GM19239 (cell line): ENCODE measurements at regions not wholly inside any gene's neighbourhood (a gene's known extent, or its start where the extent isn't known, plus 50 kb on each side); places are given as distances from the start of the nearest gene placed in this dataset.

Source experiments
- DNase-seq: peaks from one replicate; pipeline ENCODE4 v3.0.0; 2011; ENCODE audit warnings: low spot score; ENCODE audit not compliant: insufficient read length
- FAIRE-seq: peaks from 2 replicates; lab custom pipeline; 2011; peaks lifted over from hg19 to GRCh38; lab: Jason Lieb, UNC

DNA sequence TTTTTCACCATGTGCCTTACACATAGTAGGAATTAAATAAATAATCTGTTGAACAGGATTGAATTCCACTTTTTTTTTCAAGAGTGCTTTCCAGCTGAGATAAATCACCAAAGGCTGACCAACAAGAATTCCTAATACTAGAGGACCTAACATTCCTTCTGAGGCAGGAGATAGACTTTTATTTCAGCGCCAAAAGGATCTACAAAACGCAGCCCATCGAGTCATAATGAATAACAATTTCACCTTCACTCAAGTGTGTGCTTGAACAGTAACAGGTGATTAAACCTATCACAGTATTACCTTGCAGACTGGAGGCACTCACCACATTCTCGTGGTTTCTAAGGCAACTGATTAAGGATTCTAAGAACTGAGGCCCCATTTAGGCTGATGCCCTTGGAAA is 224.3 kb upstream of the ATP2B1 start:
- no peak for DNase-seq

DNA sequence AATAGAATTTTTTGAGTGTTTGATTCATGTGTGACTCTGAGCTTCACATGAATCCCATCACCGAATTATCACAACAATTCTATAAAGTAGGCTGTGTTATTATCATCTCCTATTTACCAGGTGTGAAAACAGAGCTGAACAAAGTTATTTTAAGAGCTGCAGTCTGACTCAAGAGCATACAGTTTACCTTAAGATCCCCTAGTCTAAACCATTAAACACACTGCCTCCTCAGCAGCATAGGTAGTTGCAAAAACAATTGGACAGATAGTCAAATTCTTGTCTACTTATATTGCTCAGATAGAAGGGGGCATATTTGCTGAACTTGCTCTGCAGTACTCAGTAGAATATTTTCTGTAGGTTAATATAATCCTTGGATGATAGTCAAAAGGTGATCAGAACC is 219.8 kb upstream of the ATP2B1 start:
- no peak for DNase-seq
- peak; percentile 88 for FAIRE-seq

More for the DNA sequence above, 224.3 kb upstream of the ATP2B1 start:
- FAIRE-seq: peak; percentile 73

DNA sequence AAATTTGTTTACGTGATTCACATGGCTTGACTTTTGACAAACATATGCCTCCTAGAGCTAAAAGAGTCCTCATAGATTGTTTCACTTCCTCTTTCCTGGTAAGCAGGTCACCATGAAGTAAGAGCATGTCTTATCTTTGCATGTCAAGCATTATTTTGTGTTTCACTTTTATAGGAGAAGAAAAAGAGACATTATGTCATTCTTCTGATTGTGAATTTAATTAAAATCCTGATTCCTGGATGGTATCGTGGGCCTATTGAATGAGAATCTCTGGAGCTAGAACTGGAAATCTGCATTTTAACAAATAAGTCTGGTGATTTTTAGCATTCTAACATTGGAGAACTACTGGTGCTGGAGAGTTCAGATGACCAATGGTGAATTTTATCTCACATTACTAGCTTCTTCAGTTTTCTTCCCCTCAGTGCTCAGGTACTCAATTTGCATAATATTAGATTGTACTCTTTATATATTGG is 218.6 kb upstream of the ATP2B1 start:
- peak; percentile 54 for DNase-seq

DNA sequence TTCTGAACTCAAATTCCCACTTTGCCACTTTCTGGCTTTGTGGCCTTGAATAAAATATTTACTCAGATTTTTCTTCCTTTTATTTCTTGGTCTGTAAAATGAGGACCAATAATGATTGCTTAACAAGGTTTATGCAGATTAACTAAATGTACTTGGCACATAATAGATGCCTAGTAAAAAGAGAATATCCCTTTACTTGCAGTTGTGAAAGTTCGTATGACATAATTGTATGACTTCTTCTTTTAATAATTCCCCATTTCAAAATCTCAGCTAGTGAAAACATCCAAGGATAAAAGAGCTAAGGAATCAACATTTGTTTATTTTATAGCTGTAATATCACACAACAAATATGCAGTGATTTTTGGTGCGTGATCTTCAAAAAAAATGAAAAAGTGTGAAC is 215.6 kb upstream of the ATP2B1 start:
- FAIRE-seq: no peak
- DNase-seq: no peak

More for the DNA sequence above, 218.6 kb upstream of the ATP2B1 start:
- peak; percentile 97 for FAIRE-seq

DNA sequence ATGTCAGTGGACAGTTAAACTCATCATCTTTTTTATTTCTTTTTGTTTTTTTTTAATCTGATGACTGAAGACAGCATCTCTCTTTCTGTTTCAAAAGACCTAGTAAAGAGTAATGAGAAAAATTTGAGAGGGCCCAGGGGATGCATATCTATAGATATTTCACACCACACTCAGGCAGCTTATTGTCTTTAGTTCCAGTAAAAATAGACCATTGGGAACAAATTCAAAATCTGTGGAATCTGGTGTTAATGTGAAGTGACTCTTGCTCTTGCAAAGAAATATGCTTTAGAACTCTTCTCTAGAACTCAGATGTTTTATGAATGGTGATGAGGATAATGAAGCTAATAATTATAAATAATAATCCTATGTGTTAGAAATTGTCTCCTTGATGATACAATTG is 214.5 kb upstream of the ATP2B1 start:
- no peak for DNase-seq
- no peak for FAIRE-seq

DNA sequence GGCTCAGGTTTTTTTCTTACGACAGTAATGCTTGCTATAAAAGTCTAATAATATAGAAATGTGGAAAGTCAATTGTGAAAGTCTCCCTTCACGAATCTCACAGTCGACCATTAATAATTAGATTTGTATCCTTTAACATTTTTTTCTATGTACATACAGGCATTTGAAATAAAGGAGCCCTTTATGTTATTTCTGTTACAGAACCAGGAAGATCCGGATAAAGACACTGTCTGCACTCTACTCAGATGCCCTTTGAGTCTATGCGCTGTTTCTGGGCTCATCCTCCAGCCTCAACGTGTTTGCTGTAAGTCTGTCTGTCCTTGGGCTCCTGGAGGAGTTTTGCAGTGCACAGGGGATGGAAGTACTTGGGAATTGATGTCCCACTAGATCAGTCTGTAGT is 212.2 kb upstream of the ATP2B1 start:
- no peak for FAIRE-seq
- DNase-seq: no peak

DNA sequence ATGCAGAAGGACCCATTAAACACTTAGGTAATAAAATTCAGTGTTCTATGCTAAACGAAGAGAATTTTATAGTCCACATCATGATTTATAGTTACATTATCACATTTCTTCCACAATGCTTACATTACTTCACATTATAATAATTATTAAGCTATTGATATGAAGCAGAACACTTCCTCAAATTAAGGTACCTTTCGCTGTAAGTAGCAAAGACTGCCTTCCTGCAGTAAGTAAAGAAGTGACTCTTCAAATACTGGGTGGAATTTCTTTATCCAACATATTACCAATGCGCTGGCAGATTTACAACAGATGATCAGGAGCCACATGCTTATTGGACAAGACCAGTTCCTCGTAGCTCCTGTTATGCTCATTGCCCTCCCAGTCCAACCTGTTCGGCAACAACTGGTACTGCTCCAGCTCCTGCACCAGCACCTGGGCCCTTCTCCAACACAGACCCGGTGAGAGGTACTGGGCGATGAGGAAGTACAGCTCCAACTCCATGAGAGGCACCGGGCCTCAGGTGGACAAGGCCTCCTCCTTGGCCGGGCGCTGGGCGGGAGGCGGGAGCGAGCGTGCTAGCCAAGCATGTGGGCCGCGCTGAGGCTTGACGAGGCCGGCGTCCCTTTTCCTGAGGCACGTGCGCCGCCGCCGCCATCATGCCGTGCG is 210.7 kb upstream of the ATP2B1 start:
- DNase-seq (no peak), FAIRE-seq (no peak)

DNA sequence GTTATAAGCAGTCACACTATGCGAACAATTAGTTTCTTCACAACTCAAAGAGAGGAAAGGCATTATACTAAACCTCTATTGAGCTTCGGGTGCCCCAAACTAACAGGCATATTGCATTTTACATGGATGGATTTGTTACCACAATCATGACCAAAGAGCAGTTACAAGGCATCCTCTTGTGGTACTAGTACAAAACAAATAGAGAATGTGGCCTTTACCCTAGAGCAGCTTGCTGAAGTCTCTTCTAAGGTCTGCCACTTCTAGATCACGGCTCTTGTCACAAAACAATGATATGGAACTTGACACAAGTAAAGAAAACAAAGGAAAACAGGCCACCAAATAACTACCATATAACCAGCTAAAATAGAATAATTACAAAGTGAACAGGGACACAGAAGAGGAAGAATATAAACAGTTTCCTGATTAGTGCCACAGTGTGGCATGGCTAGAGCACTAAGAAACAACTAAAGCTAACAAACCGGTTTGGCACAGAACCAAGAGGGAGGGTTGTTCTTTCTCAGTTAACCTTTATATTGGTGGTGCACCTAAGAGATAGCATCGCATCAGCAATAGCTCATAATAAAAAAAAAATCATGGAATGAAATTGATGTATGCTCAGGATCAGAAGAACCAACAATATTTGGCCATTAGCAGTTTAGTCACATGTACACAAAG is 209.7 kb upstream of the ATP2B1 start:
- no peak for DNase-seq
- FAIRE-seq: no peak

DNA sequence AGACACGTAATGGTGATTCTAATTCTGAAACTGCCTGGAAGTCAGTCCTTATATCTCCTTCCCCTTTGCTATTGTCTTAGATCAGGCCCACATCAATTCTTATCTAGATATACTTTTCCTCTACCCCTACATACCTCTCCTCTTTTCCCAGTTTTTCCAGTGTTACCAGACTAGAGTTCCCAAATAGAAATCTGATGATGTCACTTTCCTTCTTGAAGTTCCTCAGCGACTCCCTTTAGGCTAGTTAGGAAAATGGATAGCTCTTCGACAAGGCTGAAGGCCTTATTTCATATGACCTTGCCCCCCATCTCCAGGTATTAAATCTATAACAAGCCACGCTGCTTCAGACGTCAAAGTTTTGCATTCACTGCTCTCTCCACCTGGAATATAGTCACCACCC is 201.1 kb upstream of the ATP2B1 start:
- FAIRE-seq (no peak), DNase-seq (no peak)

DNA sequence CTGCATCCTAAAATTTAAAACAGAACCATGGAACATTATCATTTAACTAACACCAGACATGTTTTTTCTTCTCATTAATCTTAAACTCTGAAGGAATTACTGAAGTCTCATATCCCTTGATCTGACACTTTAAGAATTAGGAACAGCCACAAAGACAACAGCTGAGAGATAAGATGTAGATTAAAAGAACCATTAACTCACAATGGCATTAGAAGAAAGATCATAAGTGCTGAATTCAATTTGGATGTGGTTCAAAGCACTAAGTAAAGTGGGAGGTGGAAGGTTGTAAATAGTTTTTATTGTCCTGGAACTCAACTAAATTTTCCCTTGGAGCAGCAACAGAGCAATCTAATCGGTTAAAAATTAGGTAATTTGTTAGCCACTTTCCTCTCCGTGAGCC is 199.0 kb upstream of the ATP2B1 start:
- FAIRE-seq (no peak), DNase-seq (no peak)

DNA sequence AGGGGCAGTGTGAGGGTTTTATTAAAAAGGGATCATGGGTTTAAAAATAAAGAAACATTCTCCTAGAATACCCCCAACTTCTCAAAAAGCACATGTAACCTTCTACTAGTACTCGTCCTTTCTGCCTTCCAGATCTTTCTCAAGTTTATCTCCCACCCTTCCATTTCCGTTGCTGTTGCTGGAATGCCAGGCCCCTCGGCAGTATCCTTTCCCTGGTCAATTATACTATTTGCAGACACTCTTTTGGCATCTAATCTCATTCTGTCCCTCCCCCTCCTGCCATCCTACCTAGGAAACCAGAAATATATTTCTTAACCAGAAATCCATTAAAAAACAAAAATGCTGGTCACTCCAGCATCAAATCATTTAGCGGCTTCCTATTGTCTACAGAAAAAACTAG is 198.2 kb upstream of the ATP2B1 start:
- FAIRE-seq: no peak
- no peak for DNase-seq

DNA sequence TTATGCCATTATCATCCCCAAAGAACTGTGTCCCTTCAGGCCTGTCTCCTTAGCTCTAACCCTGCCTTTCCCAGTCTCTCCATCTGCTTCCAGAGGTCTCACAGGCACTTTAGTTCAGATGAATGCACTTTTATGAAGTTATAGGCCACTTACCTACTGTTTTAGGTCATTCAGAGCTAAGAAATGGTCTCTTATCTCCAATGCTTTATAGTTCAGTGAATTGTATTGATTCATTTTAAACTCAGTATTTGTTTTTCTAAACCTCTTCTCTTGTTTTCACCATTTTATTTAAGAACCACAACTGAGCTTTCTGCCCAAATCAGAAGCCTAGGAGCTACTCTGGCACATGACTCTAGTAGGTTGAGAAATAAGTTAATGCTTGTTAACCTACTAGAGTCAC is 197.5 kb upstream of the ATP2B1 start:
- no peak for FAIRE-seq
- DNase-seq: no peak

DNA sequence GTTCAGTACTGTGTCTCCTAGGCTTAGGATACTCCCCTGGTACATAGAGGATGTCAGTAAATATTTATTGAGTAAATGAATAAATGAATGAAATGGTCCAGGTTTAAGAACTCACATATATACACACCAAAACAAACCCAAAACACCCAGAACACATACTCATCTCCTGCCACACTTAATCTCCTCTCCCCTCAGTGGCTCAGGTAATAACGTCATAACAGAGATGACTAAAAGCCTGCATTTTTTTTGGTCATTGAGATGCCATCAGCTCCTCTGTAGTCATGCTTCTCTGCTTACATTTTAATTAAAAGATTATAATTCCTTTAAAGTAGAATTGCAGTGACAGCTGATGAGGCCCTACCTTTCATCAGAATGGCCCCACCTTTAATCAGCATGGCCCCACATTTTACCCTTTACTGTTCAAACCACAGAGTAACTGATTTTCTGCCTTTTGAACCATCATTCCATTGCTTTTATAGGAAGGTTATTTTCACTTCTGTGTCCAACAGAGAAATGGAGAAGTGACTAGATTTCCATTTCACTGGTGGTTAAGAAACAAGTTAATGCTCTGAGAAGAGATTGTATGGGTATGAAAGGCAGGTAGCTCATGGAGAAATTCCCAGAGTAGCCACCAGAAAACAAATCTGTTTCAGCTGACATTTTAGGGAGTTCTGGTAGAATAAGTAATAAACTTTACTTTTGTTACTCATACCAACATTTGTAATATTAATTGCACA is 193.4 kb upstream of the ATP2B1 start:
- DNase-seq (no peak), FAIRE-seq (no peak)

DNA sequence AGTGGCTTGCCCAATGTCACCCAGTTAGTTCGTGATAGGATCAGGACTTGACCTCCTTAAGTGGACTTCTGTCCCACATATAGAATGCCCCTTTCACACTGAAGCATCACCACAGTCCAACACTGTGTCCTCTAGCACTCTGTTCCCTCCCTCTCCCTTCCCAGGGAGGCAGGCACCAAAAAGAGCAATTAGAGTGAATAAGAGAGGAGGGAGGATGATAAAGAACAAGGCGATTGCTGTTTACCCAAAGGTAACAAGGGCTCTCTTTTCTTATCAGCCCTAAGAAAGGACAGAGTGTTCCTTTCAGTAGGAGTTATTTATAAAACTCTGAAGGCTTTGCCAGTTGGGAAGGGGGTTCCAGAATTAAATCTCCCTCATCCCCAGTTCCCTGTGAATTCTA is 192.7 kb upstream of the ATP2B1 start:
- FAIRE-seq (no peak), DNase-seq (no peak)

DNA sequence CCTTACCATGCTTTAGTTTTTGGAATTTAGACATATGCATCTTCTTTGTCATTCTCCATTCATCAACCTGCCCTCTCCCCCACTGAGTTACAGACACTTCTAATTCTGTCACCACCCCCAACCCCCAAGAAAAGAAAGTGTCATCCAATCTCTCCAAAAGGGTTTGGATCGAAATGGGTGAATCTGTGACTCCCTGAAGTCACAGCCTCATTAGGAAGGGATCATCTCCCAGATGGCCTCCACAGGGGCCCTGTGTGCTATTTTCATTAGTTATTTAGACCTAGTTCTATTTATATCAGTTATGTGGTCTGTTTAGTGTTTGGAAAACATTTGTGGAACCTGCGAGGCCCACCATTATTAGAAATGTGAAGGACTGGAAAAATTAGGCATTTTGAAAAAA is 191.0 kb upstream of the ATP2B1 start:
- DNase-seq (no peak), FAIRE-seq (no peak)

DNA sequence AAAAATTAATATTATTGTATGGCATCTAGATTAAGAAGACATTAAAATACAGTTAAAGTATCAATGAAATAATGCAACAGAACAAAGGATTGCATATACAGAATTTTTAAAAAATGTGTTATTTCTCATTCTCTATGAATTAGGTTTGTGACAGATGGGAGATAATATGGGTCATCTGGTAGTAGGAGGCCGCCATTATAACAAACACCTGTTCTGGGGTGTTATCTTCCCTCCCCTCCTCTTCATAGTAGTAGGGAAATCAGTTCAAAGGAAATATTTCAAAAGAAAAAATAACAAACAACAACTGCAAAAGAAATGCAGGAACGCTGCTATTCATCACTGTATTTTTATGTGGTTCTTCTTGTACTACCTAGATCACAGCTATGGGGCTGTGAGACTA is 187.0 kb upstream of the ATP2B1 start:
- no peak for FAIRE-seq
- DNase-seq: no peak

DNA sequence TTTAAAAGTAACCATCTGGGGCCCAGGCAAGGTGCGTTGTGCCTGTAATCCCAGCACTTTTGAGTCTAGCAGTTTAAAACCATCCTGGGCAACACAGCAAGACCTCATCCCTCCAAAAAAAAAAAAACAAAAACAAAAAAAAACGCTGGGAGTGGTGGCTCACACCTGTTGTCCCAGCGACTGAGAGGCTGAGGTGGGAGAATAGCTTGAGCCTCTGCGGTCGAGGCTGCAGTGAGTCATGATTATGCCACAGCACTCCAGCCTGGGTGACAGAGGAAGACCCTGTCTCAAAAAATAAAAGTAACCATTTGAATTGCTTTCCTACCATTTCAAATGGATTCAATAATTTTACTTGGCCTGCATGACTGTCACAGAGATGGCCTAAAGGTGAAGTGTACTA is 186.5 kb upstream of the ATP2B1 start:
- FAIRE-seq (no peak), DNase-seq (no peak)

DNA sequence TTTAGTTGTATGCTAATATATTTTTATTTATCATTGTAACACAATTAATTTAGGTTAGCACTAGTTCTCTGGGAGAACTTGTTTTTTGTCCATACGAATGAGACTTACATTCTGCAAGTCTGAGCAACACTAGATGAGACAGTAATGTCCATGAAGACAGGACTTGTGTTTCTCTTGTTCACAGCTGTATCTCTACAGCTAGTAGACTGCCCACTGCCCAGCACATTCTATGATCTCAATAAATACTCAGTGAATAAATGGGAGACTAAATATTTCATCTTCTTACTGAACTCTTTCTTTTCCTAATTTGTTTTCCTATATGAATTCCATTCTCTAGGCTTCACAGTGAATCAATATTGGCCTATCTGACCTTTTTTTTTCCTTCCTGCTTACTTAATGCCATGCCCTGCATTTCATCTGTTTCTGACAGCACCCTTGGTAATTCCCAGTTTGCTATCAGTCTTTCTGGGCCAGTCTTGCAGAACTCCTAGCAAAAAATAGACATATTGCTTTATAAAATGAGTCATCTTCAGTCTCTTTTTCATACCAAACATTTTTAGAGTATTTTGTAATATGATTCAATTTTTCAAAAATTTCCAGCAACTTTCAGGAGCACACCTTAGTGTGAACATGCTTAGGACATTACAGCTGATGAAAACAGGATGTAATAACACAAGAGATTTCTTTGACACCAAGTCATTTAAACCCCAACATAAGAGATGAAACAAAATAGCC is 185.5 kb upstream of the ATP2B1 start:
- DNase-seq (no peak), FAIRE-seq (no peak)

DNA sequence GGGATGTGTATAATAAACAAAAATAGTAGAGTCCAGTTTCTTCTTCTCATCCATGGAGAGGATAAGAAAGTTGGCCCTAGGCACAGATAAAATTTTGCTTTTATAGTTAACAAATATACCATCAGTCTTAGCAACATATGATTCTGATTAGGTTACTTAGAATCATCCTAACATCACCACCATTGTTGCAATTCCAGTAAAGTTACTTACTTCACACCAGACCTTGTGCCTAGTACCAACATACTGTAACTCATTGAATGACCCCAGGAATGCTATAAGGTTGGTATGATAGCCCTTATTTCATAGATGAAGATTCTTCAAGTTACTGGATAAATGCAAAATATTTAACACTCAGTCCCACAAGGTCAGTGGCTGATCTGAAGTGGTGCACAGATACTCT is 183.8 kb upstream of the ATP2B1 start:
- DNase-seq: no peak

DNA sequence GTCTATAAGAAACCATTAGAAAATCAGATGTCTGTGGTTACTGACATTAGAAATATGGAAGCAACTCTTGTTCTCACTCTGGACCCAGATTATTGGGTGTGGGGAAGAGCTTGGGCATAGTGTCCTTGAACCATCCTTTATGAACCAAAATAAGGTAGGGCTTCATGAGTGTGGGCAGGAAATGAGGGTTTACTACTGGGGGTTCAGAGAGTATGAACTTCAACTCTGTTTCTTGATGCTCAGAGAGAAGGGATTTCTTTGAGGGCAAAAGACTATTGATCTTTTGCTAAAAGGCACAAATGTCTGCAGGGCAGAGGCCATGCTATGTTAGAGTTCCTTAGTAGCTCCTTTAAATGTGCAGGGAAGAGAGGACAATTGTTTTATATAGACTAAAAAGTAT is 183.3 kb upstream of the ATP2B1 start:
- DNase-seq: no peak
- FAIRE-seq: no peak

More for the DNA sequence above, 183.8 kb upstream of the ATP2B1 start:
- no peak for FAIRE-seq

DNA sequence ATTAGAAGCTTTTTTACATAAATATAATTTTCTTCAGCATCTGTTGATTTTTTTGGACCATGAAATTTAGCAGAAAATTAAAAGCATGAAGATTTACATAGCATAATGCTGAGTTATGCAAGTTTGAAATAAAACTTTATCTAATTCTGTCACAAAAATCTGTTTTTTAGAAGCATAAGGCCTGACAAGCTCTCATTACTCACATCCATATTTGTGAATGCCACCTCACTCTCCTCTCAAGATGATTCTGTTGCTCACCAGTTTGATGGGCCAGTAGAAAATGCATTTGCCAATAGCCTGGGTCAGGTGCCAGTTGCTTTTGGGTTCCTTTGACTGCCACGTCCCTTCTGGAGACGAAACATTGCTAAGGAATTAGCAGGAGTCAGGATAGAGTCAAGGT is 181.5 kb upstream of the ATP2B1 start:
- DNase-seq: no peak
- FAIRE-seq: no peak
